SH-SY5Y (cell line): ENCODE measurements at regions not wholly inside any gene's neighbourhood (a gene's known extent, or its start where the extent isn't known, plus 50 kb on each side); places are given as distances from the start of the nearest gene placed in this dataset.

Experiments
- GATA2 ChIP-seq: IDR thresholded peaks from 2 replicates; pipeline ENCODE4 v1.6.1; 2011; ENCODE audit warnings: mild to moderate bottlenecking, low read depth, low read length
- GATA3 ChIP-seq: IDR thresholded peaks from 2 replicates; pipeline ENCODE4 v1.6.1; 2011; ENCODE audit warnings: low read depth, mild to moderate bottlenecking, low read length, moderate library complexity

DNA sequence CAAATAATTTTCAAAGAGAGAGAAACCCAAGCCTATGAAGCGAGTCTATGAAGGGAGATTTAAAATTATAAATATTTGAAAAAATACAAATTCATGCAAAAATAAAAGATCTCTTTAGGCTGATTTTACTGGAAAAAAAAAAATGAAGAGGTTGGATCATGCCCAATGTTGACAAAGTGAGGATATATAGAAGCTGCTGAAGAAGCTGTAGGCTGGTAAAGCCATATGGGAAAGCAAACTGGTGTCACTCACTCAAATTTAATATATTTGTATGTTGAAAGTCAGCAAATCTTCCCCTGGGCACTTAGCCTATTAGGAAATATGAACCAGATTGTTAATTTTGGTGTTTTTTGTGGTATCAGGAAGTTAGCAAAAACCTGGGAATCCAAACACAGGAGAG lies 61.8 kb upstream of the BCHE start:
- TF ChIP-seq GATA3, result no peak
- no peak for TF ChIP-seq GATA2
